Adrenal gland (tissue), 5 donors: ENCODE measurements at regions not wholly inside any gene's neighbourhood (a gene's known extent, or its start where the extent isn't known, plus 50 kb on each side); places are given as distances from the start of the nearest gene placed in this dataset.

Experiments
- CTCF ChIP-seq, 6 experiments: fragments of 450-650 bp in 4 of 6; fragments of 200-600 bp in 2 of 6; sonication (generic) in 1 of 6; IDR thresholded peaks; 1 replicate in 5 of 6; 2 replicates in 1 of 6; pipeline versions ENCODE4 v1.5.1 to v1.8.0; 2016 to 2021; ENCODE audit warnings: antibody characterized with exemption in 6 of 6, mild to moderate bottlenecking in 2 of 6, moderate library complexity in 1 of 6
- POLR2A ChIP-seq, 2 donors: fragments of 450-650 bp; IDR thresholded peaks; one replicate each; pipeline ENCODE4 v1.6.1; 2017; ENCODE audit warnings: antibody characterized with exemption in 2 of 2, mild to moderate bottlenecking in 2 of 2, moderate library complexity in 1 of 2
- donor health status: DM: no; HTN: no; CAD: no.

GRCh38 chr6:80922916-80923455, 816.5 kb downstream of the BCKDHB start:
- TF ChIP-seq CTCF (IDR thresholded peaks at IDR 0.05) = no peak
- no peak for TF ChIP-seq POLR2A (IDR thresholded peaks at IDR 0.05)
